Medulla oblongata (tissue), 1 donor: ENCODE measurements at regions not wholly inside any gene's neighbourhood (a gene's known extent, or its start where the extent isn't known, plus 50 kb on each side); places are given as distances from the start of the nearest gene placed in this dataset.

Experiments used
- DNase-seq: peaks from one replicate; pipeline ENCODE4 v3.0.0-alpha.2; 2015; ENCODE audit errors: extremely low spot score

DNA sequence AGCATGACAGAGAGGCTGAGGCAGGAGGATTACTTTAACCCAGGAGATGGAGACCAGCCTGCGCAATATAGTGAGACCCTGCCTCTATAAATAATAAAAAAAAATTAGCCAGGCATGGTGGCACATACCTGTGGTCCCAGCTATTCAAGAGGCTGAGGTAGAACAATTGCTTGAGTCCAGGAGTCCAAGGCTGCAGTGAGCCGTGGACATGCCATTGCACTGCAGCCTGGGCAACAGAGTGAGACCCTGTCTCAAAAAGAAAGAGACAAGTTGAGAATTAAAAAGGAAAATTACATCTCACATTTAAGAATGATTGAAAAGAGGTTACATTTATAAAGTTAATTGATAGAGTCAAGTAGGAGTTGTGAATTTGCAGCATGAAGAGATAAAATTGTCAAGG is 91.4 kb upstream of the TMPO start:
- no peak for DNase-seq

DNA sequence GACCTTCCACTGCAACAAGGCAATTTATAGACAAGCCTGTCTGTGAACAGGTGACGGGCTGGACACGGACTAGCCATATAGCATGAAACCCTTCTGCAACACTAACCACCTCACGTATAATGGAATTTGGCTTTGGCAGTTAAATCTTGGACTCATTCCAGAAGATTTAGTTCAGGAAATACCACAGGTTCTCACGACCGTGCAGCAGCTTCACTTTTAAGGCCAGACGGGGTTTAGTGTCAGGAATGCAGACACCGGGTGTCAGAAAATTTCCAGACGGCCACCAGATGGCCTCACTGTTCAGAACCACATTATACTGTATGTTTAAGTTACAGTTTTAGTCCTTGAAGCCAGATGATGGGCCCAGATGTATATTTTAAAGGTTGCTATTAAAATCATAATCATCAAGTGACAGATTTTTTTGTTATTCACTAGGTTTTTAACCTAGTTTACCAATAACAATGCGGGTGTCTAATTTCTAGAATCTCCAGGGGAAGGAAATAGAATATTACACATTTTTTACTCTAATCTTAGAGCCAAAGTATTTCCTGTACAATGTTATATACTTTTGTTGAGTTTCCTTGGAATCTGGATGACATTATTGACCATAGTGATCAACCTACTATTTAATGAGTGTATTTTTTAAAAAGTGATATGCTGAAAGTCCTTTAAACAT is 90.5 kb upstream of the TMPO start:
- peak; percentile 73 for DNase-seq

DNA sequence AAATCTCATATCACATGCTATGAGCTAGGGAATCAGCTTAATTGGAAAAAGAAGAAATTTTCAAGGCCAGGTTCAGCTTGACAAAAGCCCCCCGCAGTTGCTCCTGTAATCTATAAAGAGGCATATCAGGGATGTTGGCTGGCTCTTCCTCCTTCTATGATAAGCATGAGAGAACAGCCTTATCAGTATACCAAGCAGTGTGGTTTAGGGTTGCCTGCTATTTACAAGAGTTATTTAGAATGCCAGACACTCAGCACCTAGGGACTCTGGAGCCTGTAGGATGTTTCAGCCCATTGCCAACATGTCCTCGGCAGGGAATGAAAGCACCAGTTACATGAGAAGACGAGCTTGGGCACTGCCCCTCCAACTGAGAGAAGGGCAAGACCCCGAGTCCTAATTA is 89.5 kb upstream of the TMPO start:
- DNase-seq, result no peak

DNA sequence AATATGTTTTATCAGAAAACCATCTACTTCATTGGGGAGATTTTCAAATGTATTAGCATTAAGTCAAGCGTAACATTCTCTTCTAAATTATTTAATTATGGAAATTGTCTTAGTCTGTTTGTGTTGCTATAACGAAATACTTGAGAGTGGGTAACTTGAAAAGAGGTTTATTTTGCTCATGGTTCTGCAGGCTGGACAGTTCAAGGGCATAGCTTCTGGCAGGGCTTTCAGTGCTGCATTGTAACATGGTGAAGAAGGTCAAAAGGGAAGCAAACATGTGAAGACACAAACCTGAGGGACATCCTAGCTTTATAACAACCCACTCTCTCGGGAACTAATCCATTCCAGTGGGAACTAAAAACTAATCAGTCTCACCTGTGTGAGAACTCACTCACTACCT is 84.3 kb upstream of the TMPO start:
- DNase-seq, result no peak

DNA sequence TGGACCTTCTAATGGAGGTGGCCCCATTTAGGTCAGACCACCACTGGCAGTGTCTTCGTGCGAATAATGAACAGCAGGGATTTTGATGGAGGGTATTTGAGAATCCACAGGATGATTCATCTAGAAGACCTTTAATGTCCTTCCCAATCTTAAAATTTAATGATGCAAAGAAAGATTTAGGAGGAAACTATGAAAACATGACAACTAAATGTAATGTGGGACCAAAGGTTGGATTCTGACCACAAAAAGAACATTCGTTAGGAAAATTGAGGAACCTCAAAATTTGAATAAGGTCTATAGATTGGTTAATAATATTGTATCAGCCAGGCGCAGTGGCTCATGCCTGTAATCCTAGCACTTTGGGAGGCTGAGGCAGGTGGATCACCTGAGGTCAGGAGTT is 78.2 kb upstream of the TMPO start:
- DNase-seq, result no peak

DNA sequence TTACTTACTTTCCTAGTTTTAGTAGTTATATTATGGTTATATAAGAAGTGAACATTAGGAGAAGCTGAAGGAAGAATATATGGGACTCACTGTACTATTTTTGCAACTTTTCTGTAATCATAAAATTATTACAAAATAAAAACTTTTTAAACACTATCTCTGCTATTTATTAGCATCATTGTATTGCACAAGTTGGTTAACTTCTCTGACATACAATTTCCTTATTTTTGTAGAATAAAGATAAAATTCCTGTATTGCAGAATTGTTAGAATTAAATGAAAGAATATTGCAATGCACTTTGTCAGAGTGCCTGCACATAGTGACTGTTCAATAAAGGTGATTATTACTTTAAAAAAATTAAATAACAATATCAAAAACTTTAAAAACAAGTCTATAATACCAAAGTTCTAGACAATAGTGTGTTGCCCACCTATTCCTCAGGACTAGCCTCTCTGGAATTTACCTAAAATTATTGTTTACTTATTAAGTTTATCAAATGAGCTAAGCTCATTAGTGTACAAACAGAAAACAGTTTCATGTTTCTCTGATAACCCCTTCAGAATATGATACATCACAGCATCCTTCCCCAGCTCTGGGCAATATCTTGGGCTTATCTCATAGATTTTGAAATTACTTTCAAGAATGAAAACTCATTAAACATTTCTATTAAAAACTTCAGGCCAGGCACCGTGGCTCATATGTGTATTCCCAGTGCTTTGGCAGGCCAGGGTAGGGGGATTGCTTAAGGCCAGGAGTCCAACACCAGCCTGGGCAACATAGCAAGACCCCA is 77.4 kb upstream of the TMPO start:
- no peak for DNase-seq

DNA sequence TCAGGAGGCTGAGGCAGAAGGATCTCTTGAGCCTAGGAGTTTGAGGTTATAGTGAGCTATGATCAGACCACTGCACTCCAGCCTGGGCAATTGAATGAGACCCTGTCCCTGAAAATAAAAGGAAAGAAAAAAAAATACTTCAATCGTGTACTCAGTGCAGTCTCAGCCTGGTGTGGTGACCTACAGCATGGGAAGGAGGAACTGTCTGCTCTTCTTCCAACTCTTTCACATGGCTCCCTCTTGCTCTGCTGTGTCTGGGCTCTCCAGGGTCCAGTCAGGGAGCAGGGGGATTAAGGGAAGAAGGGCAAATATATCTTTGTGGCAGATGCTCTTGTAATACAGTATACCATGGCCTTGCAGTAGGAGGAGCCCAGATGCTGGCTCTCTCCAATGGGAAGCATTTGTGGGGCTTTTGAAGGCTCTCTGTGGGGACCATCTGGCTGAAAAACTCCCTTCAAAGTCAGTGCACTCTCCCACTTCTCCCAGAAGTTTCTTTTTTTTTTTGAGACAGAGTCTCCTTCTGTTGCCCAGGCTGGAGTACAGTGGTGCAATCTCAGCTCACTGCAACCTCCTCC is 76.6 kb upstream of the TMPO start:
- DNase-seq, result no peak

DNA sequence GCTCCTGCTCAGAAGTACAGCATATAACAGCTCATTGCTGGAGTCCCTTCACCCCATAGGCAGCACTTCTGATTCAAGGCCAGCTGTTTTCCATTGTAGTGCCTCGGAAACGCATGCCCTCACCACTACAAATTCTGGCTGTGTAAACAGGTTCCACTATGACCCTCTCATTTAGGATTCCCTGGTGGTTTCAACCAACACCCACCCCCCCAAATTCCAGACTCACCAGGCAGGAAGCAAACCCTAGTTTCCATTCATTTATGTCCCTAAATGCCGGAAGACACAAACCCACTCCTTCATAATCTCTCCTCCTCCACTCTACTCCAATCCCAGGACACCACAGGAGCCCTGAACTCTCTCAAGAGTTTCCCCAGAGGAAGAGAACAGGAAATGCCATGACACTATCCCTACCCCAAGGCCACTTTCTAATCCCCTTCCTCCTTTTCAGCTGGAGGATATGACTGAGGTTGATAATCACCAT is 75.9 kb upstream of the TMPO start:
- no peak for DNase-seq

DNA sequence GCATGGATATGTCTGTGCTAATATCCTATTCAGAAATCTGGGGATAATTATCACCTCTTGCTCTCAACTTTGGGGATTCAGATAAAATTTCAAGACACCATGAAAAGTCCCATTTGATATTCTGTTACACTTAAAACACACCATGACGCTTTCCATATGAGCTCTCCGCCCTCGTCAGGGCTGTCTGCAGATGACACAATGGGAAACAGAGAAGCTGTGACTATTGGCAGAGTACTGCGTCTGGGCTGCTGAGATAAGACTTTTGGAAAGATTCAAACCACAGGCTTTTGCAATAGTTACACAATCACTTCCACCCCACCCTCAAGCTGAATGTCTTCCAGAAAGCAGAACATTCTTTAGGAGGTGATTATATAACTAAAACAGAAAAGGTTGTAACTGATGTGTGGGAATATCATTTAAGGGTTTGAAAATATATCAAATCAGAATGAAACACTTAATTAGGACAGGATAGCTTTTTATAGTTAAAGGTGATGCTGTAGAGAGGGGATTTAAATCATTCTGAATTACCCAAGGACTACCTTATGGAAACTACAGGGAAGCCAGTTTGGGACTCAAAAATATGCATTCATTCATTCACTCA is 75.3 kb upstream of the TMPO start:
- peak; percentile 87 for DNase-seq

DNA sequence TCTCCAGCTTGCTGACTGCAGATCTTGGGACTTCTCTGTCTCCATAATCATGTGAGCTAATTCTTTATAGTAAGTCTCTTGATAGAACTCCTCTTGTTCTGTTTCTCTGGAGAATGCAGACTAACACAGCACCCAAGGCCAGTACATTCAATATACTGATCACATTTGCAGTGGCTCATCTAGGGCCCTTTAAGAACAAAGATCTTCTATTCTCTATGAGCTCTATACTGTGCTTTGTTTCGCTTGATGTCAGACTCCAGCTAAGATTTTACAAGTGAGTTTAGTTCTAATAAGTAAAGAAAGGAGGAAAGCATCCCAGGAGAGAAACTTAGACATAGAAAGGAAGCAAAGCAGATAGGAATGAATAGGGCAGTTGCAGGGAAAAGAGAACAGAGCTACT is 69.3 kb upstream of the TMPO start:
- DNase-seq, result peak; percentile 35

DNA sequence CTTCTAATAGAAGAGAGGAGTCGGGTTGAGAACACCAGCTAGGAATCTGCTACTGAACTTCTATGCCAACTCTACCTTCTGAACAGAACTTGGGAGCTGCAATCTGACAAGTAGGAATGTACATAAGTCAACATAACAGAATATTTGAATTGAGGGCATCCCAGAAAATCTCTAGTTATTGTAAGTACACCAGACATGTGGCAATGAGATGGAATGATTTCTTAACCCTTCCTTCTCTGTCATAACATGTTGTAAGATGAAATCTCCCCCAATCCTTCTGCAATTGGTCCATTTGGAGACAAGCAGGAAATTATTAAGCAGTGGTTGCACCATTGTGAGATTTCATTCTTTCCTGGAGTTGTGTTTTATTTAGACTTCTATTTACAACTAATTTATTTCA is 68.7 kb upstream of the TMPO start:
- no peak for DNase-seq

DNA sequence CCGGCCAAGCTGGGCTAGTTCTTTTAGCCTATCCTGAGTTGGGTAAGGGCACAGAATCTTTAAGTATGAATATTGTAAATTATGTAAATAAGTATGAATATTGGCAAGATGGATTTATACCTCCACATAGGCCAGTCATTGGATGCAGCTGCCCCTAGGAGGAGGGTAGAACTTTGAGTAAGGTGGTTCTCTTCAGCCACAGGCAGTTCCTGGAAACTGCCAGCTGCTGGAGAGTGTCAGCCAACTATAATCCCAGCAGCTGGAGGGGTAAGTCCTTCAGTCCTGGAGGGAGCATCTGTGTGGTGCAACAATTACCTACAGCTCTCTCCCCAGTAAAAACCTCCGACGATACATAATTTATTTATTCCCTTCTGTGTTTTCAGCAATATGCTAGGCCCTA is 65.8 kb upstream of the TMPO start:
- DNase-seq, result no peak

DNA sequence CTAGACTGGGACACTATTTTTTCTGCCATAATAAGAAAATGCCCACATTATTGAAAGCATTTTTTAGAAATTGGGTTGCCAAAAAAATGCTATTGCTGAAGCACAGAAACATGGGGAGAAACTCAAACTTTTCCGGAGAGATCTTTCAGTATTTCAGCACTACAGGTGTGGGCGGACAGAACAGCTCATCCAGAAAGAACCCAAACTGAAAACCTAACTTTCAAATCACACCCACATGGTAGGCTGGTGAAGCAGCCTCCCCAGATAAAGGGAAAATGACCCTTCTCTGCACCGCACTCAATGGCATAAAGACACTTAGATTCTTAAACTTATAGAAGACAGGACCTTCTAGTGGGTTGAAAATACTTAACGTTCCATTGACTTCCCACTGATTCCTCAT is 62.3 kb upstream of the TMPO start:
- no peak for DNase-seq

DNA sequence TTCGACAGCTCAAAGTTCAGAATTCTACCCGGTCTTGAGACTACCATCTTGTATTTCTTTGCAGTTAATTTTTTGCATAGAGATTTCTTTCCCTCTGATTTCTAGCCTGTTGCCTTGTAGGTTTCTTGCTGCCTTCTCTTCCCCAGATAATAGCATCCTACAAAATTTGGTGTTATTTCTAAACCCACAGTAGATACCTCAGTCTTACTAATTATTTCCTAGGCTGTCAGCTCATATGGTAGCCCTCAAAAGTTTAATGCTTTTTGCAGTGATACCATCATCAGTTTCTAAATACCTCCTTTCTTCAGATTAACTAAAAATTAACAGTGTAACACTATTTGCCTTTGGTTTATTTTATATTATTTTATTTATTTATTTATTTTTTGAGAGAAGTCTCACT is 61.9 kb upstream of the TMPO start:
- no peak for DNase-seq

DNA sequence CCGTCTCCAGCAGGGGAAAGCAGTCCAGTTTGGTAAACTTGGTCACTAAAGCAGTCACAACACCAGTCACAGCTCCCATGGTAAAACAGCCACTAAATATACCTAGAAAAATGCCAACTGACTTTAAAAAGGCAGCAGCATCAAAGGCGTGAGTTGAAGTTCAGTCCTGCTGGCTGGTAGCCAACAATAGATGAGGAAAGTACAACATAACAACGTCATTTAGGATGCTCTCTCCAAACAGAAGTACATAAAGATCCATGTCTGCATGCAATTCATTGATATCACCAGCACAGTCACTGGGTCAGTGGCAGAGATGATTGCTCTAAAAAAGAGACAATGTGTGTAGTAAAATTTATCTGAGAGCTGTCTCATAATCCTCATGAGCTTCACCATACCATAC is 59.3 kb upstream of the TMPO start:
- DNase-seq, result no peak

DNA sequence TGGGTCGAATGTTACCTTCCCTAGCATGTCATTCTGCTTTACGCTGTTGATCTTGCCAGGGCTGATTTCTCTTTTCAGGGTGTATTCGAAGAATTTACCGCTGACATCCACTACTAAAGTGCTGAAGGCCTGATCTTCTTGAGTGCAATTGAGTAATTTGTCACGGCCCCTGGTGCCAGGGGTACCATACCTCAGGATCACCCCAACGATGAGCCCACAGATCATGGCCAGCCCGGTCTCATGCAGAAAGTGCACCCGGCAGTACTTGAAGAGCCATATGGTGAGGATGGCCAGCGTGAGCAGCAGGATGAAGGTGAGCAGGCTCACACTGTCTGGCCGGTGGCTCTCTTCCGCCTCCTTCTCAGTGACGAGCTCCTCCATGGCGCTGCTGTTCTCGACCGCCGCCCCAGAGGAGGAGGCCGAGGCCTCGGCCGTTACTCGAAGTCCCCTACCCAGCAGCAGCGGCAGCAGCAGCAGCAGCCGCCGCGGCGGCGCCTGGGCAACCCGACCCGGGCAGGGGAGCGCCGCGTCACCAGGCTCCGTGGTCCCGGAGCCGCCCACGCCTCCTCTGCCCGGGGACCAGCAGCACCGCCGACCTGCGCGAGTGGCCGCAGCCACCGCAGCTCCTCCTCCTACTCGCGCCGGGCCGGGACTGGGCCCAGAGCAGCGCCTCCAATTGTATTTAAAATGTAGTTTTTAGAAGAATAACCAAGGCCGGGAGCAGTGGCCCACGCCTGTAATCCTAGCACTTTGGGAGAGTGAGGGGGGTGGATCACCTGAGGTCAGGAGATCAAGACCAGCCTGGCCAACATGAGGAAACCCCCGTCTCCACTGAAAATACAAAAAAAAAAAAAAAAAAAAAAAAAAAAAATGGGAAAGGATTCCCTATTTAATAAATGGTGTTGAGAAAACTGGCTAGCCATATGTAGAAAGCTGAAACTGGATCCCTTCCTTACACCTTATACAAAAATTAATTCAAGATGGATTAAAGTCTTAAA is 58.5 kb upstream of the TMPO start:
- peak; percentile 18 for DNase-seq

DNA sequence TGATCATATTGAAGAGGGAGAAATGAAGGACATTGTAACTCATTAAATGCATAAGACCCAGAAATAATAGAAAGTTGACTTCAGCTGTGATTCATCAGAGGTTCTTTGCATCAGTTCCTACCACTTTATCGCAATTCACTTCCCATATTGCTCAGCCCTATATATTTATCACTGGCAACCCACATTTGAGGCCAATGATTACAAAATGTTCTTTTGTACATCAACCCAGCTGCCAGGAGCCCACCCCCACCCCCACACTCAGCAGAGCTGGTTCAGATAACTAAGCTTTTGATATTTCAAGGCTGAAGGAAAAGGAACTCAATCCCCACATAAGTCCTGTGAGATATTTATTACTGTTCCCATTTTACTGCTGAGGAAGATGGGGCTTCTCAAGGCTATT is 51.2 kb upstream of the TMPO start:
- DNase-seq, result no peak

DNA sequence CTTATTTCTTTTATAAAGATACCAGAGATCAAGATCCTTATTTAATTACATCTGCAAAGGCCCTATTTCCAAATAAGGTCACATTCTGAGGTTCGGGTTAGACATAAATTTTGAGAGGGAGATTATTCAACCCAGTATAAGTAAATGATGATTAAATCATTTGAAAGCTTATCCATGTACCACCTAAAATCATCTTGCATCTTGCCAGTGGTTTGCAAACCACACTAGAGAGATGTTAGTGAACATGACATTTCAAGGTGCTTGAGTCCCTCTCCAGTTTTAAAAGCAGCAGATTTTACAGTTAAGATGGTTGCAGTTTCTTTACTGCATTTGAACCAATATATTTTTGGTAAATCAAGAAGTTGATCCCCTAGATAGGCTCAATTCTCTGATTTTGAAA is 49.9 kb upstream of the TMPO start:
- DNase-seq, result no peak
